NCI-H2171 (cell line): ENCODE measurements at regions not wholly inside any gene's neighbourhood (a gene's known extent, or its start where the extent isn't known, plus 50 kb on each side); places are given as distances from the start of the nearest gene placed in this dataset.
"Not testable (repeated sequence)": the region's sequence is repeated elsewhere in the genome, so short reads cannot be mapped to it uniquely, and the experiment has no call there.

ENCODE experiments used
- DNase-seq: peaks from one replicate; lab custom pipeline; 2025; lab: John Stamatoyannopoulos, UW

DNA sequence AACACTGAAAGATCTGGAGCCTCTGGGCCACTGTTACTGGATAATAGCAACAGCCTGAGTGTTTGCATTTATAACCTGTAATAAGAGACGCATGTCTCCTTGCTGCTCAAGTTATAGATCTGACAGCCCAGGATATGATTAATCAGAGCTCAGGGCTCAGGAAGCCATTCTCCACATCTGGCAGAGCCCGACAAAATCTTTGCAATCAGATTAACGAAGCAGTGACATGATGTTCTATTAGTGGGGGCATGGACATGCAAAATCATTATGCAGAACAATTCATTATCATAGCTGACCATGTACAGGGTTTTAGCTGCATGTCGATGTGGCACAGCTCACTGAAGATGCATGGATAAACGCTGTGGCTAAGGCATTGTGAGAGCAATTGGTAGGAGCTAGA lies 730.3 kb downstream of the ZNF385D start:
- DNase-seq, result no peak

DNA sequence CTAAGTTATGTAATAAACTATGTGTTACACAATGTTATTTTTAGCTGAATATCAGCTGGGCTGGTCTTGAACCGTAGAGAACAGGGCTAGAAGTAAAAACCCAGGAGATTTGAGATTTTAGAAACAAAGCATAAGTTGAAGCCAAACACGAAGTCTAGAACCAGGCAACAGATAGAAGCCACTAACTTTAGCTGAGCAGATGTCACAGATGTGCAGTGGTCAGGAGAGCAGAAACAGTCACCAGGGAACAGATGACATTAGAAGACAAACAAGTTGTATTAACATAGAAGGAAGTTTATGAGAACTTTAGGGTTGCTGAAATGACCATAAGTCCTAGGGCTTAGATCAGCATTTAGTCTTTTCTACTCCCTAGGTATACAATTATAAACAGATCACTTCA lies 731.0 kb downstream of the ZNF385D start:
- DNase-seq, result no peak

DNA sequence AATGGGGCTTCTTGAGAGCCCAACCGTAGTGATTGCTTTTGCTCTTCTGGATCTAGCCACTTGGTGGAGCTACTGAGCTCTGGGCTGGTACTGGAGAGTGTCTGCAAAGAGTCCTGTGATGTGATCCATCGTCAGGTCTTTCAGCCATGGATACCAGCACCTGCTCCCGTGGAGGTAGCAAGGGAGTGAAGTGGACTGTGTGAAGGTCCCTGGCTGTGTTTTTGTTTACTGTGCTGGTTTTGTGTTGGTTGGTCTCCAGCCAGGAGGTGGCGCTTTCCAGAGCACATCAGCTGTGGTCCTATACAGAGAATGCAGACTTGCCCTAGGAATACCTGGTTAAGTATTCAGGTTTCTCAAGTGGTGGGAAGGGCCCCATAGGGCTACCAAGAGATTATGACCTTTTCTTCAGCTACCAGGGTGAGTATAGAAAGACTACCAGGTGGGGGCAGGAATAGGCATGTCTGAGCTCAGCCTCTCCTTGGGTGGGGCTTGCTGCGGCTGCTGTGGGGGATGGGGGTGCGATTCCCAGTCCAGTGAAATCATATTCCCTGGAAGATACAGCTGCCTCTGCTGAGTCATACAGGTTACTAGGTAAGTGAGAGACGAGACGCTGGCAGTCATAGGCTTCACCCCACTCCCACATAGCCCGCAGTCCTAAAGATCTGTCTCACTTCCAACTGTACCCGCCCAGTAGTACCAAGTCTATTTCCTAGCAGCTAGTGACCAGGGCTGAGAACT lies 733.7 kb downstream of the ZNF385D start:
- no peak for DNase-seq

DNA sequence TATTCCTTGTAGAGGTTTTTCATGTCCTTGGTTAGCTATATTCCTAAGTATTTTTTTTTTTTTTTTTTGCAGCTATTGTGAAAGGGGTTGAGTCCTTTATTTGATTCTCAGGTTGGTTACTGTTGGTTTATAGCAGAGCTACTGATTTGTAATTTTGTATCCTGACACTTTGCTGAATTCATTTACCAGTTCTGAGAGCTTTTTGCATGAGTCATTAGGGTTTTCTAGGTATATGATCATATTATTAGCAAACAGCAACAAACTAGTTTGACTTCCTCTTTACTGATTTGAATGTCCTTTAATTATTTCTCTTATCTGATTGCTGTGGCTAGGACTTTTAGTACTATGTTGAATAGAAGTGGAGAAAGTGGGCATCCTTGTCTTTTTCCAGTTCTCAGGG lies 737.4 kb downstream of the ZNF385D start:
- no peak for DNase-seq

DNA sequence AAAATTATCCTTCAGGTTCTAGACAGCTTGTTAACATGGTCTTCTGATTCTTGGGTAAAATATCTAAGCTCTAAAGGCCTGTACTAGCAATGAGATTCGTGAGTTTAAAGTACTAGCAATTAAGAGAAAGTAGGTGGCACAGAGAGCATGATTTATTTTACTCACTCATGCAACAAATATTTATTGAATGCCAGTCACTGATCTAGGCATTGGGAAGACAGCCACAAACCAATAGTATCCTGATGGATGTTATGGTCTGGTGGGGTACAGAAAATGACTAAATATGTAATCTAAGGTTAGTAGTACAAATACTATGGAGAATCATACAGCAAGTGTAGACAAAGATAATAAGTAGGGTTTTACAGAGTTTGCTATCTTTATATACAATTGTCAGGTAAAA lies 751.3 kb downstream of the ZNF385D start:
- DNase-seq, result no peak

DNA sequence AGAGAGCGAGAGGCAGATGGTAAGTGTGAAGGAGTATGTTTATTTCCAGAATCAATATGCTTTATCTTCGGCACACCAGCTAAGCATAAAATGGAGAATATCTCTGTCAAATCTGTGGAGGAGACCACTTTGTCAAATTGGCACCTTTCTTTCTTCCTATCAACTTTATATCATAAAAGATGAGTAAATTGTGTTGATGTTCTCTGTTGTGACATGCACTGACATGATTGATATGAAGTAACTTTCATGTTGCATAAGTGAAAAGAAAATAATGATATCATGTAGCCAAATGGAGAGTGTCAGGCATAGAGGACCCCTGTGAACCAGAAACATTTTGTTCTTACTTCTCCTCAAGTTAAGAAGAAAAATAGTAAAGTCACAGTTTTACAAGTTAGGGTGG lies 753.8 kb downstream of the ZNF385D start:
- no peak for DNase-seq

DNA sequence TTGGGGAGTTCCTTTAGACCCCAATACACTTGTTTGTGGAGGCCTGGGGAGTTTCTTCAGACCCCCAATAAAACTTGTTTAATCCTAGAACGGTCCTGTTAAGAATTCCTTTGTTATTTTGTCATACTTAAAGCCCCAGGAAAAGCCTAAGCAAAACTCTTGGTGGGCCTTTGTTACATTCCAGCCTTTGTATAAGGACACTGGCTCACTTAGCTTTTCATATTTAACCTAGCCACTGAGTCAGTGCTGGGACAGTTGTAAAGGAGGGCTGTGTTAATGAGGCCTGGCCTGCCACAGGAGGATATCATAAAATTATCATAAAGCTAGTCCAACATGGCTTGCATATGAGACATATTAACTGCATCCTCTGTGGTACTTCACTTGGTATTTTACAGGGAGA lies 760.1 kb downstream of the ZNF385D start:
- no peak for DNase-seq

DNA sequence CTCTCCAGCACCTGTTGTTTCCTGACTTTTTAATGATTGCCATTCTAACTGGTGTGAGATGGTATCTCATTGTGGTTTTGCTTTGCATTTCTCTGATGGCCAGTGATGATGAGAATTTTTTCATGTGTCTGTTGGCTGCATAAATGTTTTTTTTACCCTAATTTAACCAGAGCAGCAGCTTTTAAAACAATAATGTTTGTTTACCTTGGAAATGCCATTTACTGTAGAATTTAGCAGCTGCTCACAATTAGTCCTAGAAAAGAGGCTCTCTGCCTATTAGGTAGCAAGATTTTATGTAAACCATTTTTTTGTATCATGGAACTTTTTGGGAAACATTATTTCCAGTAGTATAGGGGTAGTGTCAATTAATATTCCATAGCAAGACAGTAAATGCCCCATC lies 761.4 kb downstream of the ZNF385D start:
- DNase-seq, result not testable (repeated sequence)

DNA sequence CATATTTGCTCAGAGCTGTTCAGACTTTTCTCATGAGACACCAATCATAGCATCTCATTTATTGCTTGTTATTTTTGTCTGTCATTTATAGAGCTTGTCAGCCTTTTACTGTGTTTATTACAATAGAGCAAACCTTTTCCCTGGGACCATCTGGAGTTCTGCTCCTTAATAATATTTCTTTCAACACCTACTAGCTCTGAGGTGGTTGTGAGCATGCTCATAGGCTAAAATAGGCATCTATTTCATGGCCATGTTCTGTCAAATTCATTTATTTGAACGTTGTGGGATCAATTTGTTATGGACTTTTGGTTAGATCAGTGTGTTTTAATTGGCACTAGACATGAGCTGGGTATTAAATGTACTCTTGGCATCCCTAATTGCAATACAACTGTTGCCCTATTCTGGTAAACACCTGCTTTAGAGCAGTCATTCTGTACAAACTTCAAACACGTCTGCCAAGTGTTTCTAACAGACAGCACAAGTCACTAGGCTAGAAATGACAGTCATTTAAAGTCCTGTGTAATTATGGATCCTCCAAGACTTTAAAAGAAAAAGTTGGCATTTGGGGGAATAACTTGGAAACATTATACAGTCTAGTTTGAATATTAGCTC lies 766.3 kb downstream of the ZNF385D start:
- peak; percentile 68 for DNase-seq

DNA sequence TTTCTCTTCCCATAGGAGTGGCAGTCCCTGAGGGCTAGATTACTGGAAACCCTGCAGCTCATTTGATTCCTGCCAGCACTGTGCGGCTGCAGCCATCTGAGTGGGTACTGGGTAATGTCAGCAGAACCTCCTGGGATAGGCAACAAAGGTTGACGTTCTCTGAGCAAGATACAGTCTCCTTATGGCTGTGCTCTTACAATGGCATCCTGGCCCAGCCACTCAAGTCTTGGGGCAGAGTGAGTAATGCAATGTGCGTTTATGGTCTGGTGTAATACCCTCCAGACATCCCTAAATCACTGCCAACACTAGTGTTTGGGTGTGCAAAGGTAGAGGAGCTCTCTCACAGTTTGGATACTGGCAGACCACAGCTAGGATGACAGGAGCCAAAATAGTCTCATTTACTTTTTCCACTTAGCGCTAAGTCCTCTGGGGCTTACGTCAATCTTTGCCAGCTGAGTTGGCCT lies 775.8 kb downstream of the ZNF385D start:
- no peak for DNase-seq

DNA sequence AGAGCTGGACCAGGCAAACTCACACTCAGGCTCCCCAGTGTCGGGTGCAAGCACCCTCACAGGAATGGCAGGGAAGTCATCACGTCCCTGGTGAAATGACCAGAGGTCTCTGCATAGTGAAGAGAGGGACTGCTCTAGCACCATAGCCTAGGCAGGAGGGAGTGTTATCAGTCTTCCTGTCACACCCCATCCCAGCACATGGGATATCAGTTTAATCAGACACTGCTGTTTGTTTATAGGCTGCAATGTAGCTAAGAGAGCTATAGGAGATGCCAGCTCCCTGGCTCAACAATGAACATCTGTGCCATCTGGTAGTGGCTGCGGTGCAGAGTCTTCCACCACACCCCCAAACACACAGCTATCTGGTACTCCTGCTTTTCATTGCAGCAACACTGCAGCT lies 776.6 kb downstream of the ZNF385D start:
- peak; percentile 44 for DNase-seq

DNA sequence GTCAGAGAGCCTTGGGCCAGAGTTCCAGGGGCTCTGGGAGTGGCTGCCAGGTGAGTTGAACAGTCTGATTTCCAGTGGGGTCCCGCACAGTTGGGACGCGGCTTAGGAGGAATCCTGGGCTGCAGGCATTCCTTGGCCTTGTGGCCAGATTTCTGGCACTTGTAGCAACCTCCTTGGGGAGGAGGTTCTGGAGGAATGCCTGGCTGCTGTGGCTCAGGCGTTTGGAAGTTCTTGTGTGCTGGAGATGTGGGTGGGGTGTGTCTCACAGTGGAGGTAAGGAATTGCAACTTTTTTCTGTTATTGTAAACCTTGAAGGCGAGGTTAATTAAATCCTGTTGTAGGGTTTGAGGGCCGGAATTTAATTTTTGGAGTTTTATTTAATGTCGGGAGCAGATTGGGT lies 780.2 kb downstream of the ZNF385D start:
- not testable (repeated sequence) for DNase-seq

DNA sequence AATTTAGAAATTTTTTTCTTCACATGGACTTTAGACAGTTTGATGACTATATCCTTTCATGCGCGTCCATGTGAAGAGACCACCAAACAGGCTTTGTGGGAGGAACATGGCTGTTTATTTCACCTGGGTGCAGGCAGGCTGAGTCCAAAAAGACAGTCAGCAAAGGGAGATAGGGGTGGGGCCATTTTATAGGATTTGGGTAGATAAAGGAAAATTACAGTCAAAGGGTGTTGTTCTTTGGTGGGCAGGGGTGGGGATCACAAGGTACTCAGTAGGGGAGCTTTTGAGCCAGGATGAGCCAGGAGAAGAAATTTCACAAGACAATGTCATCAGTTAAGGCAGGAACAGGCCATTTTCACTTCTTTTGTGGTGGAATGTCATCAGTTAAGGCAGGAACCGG lies 781.5 kb upstream of the SGO1 start:
- not testable (repeated sequence) for DNase-seq

DNA sequence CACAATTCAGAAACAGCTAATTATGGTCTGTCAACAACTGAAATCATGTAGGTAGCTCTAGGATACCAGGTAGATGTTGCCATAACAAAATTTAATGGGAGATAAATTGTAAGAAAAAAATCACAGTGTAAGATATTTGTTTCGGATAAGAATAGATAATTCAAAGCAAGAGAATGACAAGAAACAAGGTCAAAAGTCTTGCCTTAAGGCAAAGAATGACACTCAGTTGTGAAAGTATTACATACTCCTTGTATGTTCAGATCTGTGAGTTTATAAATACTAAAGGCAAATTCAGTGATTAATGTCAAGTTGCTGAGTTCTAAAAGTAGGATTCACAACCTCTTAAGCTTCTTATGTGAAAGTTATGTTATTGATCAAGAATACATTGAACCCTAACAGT lies 772.2 kb upstream of the SGO1 start:
- DNase-seq, result no peak

DNA sequence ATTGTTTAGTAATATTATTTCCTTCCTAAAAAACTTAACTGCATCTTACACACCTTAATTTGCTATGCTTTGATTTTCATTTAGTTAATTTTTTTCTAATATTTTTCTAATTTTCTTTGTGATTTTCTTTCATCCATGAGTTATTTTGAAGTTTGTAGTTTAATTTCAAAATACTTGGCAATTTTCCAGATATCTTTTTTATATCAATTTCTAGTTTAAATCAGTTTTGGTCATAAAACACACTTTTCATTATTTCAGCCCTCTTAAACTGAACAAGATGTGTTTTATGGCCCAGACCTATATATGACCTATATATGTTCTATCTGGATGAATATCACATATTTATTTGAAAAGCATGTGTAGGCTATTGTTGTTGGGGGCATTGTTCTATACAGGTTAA lies 759.9 kb upstream of the SGO1 start:
- DNase-seq, result no peak

DNA sequence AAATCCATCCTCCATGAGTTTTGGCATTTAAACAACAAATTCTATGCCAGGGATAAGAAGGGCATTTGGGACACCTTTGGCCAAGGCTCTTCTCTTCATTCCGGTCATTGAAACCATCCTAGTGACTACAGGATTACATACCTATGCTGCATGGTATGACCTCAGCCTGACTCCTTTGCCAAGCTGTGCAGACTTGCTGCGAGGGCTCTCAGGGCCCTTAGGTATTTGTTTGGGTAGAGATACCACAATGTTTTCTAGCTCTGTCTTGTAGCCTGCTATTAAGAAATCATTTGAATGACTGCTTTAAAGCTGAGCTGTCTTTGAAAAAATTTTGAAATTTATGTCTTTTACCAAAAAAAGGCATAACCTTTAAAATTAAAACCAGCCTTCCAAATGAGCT lies 749.8 kb upstream of the SGO1 start:
- no peak for DNase-seq

DNA sequence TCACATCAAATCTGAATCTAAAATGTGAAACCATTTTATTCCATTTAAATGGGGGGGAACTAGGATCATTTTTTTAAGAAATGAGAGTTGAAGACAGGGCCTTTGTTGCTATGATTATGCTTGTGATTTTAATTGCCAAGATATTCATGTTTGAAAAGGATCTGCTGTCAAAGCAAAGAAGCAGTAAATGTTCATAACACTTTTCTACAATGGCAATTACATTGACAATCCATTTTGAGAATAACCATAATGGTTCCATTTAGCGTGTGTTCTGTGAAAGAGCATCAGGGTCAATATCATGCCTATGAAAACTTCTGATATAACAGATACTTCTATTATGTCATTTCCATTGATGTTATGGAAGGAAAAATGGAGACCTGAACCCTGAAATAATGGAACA lies 745.8 kb upstream of the SGO1 start:
- DNase-seq, result no peak

DNA sequence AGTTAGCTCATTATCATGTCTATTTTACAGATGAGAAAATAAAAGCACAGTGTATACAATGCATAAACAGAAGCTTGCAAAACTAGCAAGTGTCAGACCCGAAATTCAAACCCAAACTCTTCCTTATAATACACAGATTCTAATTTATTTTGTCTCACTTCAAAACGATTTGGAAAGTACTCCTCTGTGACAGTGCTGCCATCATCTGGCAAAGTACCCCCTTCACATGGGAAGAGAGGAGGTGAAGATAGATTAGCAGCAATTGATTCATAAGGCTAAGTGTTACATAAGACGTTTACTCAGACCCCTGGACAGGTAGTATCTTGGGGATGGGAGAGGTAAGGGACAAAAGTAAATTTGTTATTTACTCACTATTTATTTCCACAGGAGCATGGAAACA lies 744.0 kb upstream of the SGO1 start:
- DNase-seq, result no peak

DNA sequence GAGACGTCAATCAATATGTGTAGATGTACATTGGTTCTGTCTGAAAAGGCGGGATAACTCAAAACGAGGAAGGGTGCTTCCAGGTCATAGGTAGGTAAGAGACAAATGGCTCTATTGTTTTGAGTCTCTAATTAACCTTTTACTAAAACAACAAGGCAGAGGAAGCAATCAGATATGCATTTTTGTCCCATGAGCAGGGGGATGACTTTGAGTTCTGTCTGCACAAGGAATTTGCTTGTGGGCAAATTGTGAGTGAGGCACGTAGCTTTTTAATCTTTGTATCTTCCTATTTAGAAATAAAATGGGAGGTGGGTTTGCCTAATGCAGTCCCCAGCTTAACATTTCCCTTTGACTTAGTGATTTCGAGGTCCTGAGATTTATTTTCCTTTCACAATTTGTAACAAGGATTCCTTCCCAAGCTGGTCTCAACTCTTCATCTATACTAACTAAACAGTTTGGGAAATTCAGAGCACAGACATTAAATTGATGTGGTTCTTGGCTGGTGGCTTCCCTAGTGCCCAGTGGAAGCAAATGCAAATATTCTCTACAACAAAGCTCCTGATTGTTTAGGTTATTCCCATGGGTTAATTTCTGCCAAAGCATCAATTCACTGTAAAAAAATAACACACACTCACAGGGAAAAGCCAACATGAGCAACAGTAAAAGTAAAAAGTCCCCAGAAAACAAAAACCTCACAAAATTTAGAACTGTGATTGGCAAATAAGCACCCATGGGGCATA lies 738.8 kb upstream of the SGO1 start:
- no peak for DNase-seq

DNA sequence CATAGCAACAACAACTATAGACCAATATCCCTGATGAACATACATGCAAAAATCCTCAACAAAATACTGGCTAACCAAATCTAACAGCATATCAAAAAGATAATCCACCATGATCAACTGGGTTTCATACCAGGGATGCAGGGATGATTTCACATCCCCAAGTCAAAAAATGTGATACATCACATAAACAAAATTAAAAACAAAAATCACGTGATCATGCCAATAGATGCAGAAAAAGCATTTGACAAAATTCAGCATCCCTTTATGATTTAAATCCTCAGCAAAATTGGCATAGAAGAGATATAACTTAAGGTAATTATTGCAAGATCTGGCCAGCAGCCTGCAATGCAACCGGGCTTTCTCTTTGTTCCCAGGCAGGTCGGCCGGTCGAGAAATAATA lies 735.1 kb upstream of the SGO1 start:
- not testable (repeated sequence) for DNase-seq

DNA sequence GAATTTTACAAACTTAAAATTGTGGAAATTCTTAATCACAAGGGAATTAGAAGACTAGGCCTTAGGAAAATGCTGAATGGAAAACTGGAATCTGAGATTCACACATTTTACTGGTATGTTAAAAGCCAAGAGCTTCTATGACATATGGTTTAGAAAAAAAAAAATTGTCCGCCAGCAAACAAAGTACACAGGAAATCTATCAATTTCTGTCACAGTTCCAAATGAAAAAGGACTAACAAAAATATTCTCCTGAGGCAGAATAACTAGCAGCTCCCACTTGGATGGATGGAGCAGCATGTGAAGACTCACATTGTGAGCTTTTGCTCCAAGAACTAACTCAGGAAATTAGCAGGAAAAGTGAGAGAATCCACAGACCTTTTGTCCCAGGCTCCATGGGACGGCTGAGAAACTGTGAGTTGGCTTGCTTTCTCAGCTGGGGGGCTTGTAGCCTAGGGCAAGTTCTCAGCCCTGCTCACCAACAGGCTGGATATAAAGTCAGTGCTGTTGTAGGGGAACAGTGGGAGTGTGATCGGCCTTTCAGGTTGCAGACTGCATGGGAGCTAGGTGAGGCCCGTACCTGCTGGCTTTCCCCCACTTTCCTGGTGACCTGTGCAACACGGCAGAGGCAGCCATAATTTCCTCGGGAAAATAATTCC lies 731.1 kb upstream of the SGO1 start:
- peak; percentile 1 for DNase-seq

DNA sequence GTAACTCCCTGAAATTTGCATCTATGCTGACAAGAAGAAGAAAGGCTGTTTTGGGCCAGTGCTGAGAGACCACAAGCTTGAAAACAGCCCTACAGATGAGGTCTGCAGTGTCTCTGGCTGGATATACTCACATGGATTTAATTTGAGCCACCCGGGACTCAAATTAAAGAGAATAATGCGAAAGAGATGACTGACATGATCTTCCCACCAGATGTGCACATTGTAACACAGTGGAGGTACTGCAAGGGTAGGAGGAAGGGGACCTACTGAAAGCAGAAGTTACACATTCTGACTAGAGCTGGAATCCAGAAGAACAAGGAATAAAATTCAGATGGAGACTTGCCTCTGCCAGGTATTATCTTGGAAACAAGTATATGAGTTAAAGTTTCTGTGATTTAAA lies 728.3 kb upstream of the SGO1 start:
- DNase-seq, result no peak

DNA sequence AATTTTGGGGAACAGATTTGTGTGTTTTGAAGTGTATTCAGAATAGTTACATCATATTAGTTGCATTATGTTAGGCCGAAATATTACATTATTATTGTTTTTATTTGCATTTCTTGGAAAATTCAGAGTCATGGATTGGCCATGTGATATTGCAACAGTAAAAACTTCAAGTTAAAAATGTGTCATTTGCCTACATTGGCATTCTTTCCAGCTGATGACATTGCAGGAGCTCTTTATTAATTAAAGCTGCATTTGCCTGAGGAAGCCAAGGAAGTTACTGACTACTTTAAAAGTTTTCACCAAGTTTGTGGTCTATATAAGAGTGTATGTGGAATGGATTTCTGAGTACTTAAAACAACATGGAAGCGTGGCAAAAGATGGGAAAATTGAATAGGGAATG lies 726.4 kb upstream of the SGO1 start:
- DNase-seq, result no peak
